HEK293 (cell line): ENCODE measurements at regions not wholly inside any gene's neighbourhood (a gene's known extent, or its start where the extent isn't known, plus 50 kb on each side); places are given as distances from the start of the nearest gene placed in this dataset.

Experiments
- CTCF ChIA-PET: fragments of 350-600 bp; formaldehyde crosslinking; extraction: SDS; loops from one replicate; lab custom pipeline; 2021; ENCODE audit warnings: antibody characterized with exemption; lab: Yijun Ruan, JAX
- POLR2A ChIA-PET: fragments of 300-600 bp; formaldehyde crosslinking; extraction: SDS; loops from one replicate; lab custom pipeline; 2020; ENCODE audit warnings: antibody characterized with exemption, inconsistent platforms; lab: Yijun Ruan, JAX
- H3K27ac ChIP-seq: fragments of 200-500 bp; sonication (Bioruptor generic); 2 replicates; pipeline ENCODE4 v1.5.1; 2014; ENCODE audit warnings: low read depth, low read length, control low read depth, inconsistent platforms; ENCODE audit errors: extremely low read depth
- H3K36me3 ChIP-seq, 2 experiments: fragments of 200-500 bp in 1 of 2; sonication (Bioruptor generic) in 1 of 2; 1 replicate in 1 of 2; 2 replicates in 1 of 2; pipeline ENCODE4 v1.5.1; 2014 to 2017; ENCODE audit warnings: inconsistent platforms in 2 of 2, low read length in 2 of 2; ENCODE audit not compliant: control insufficient read depth in 2 of 2, insufficient read depth in 1 of 2
- H3K4me1 ChIP-seq: fragments of 200-500 bp; sonication (Bioruptor generic); 2 replicates; pipeline ENCODE4 v1.5.1; 2014; ENCODE audit warnings: mild to moderate bottlenecking, low read length, inconsistent platforms; ENCODE audit not compliant: control insufficient read depth, insufficient read depth
- H3K4me3 ChIP-seq: 2 replicates; pipeline ENCODE4 v1.5.1; 2011; ENCODE audit warnings: low read depth, mild to moderate bottlenecking, control low read depth, low read length, moderate library complexity
- H3K9me3 ChIP-seq: fragments of 200-500 bp; sonication (Bioruptor generic); 2 replicates; pipeline ENCODE4 v1.5.1; 2014; ENCODE audit warnings: low read depth, low read length, inconsistent platforms; ENCODE audit not compliant: control insufficient read depth, insufficient read depth
- AEBP2 ChIP-seq: fragments of 450-650 bp; formaldehyde crosslinking; IDR thresholded peaks from 2 replicates; pipeline ENCODE4 v1.5.1; 2016; ENCODE audit warnings: missing biosample characterization, missing genetic modification characterization, borderline replicate concordance
- GLIS1 ChIP-seq: fragments of 450-650 bp; formaldehyde crosslinking; IDR thresholded peaks from 2 replicates; pipeline ENCODE4 v1.5.1; 2016; ENCODE audit warnings: missing biosample characterization, missing genetic modification characterization
- GLIS2 ChIP-seq: fragments of 450-650 bp; formaldehyde crosslinking; IDR thresholded peaks from 2 replicates; pipeline ENCODE4 v1.5.1; 2016; ENCODE audit warnings: missing biosample characterization, missing genetic modification characterization
- HIC1 ChIP-seq: fragments of 450-650 bp; formaldehyde crosslinking; IDR thresholded peaks from 2 replicates; pipeline ENCODE4 v1.5.1; 2016; ENCODE audit warnings: missing biosample characterization, missing genetic modification characterization
- KLF9 ChIP-seq: fragments of 450-650 bp; formaldehyde crosslinking; IDR thresholded peaks from 2 replicates; pipeline ENCODE4 v1.5.1; 2016; ENCODE audit warnings: missing biosample characterization, missing genetic modification characterization, low read depth
- MEIS1 ChIP-seq: sonication (generic); formaldehyde crosslinking; IDR thresholded peaks from 2 replicates; pipeline ENCODE4 v1.8.1; 2022; ENCODE audit warnings: missing genetic modification reagents, mild to moderate bottlenecking, borderline replicate concordance
- MYNN ChIP-seq: fragments of 450-650 bp; formaldehyde crosslinking; IDR thresholded peaks from 2 replicates; pipeline ENCODE4 v1.5.1; 2016; ENCODE audit warnings: missing biosample characterization, missing genetic modification characterization, borderline replicate concordance
- WT1 ChIP-seq: fragments of 450-650 bp; formaldehyde crosslinking; IDR thresholded peaks from 2 replicates; pipeline ENCODE4 v1.5.1; 2016; ENCODE audit warnings: missing biosample characterization, missing genetic modification characterization
- ZBTB11 ChIP-seq: fragments of 450-650 bp; formaldehyde crosslinking; conservative IDR thresholded peaks from 2 replicates; pipeline ENCODE4 v1.5.1; 2016; ENCODE audit warnings: low read depth, missing biosample characterization, missing genetic modification characterization
- ZNF133 ChIP-seq: fragments of 450-650 bp; formaldehyde crosslinking; IDR thresholded peaks from 2 replicates; pipeline ENCODE4 v1.5.1; 2016; ENCODE audit warnings: missing biosample characterization, missing genetic modification characterization
- ZNF148 ChIP-seq: fragments of 450-650 bp; formaldehyde crosslinking; IDR thresholded peaks from 2 replicates; pipeline ENCODE4 v1.5.0; 2017; ENCODE audit warnings: missing biosample characterization, missing genetic modification characterization, borderline replicate concordance
- ZNF157 ChIP-seq: fragments of 450-650 bp; formaldehyde crosslinking; IDR thresholded peaks from 2 replicates; pipeline ENCODE4 v1.5.1; 2016; ENCODE audit warnings: missing biosample characterization, missing genetic modification characterization
- ZNF169 ChIP-seq: fragments of 450-650 bp; formaldehyde crosslinking; IDR thresholded peaks from 2 replicates; pipeline ENCODE4 v1.5.1; 2016; ENCODE audit warnings: missing biosample characterization, missing genetic modification characterization
- ZNF23 ChIP-seq: fragments of 450-650 bp; formaldehyde crosslinking; IDR thresholded peaks from 2 replicates; pipeline ENCODE4 v1.5.1; 2016; ENCODE audit warnings: missing biosample characterization, missing genetic modification characterization, borderline replicate concordance
- ZNF24 ChIP-seq: fragments of 450-650 bp; formaldehyde crosslinking; IDR thresholded peaks from 2 replicates; pipeline ENCODE4 v1.5.1; 2016; ENCODE audit warnings: missing biosample characterization, missing genetic modification characterization
- ZNF394 ChIP-seq: fragments of 450-650 bp; formaldehyde crosslinking; IDR thresholded peaks from 2 replicates; pipeline ENCODE4 v1.5.1; 2016; ENCODE audit warnings: missing biosample characterization, missing genetic modification characterization, mild to moderate bottlenecking, moderate library complexity, borderline replicate concordance
- ZNF433 ChIP-seq: fragments of 450-650 bp; formaldehyde crosslinking; IDR thresholded peaks from 2 replicates; pipeline ENCODE4 v1.5.1; 2016; ENCODE audit warnings: missing biosample characterization, missing genetic modification characterization, low read depth
- ZNF585B ChIP-seq: fragments of 450-650 bp; formaldehyde crosslinking; IDR thresholded peaks from 2 replicates; pipeline ENCODE4 v1.5.1; 2016; ENCODE audit warnings: missing biosample characterization, missing genetic modification characterization
- ZNF626 ChIP-seq: fragments of 450-650 bp; sonication (Bioruptor Pico); formaldehyde crosslinking; IDR thresholded peaks from 2 replicates; pipeline ENCODE4 v1.5.1; 2018; ENCODE audit warnings: missing biosample characterization, missing genetic modification characterization, inconsistent platforms
- ZNF658 ChIP-seq: fragments of 450-650 bp; formaldehyde crosslinking; IDR thresholded peaks from 2 replicates; pipeline ENCODE4; 2016; ENCODE audit warnings: missing biosample characterization, missing genetic modification characterization
- ZNF670 ChIP-seq: fragments of 450-650 bp; formaldehyde crosslinking; IDR thresholded peaks from 2 replicates; pipeline ENCODE4 v1.5.1; 2016; ENCODE audit warnings: missing biosample characterization, missing genetic modification characterization, low read depth
- ZNF830 ChIP-seq: fragments of 450-650 bp; IDR thresholded peaks from 2 replicates; pipeline ENCODE4 v1.5.0; 2018; ENCODE audit warnings: missing biosample characterization, missing genetic modification characterization, low read depth, mild to moderate bottlenecking, moderate library complexity

GRCh38 chr15:95799286-95800200 is 531.0 kb upstream of the NR2F2 start:
- H3K27ac ChIP-seq = no peak overlapping the region
- TF ChIP-seq ZNF830 (tag by site-specific recombination) (no peak), GLIS1 (tag by site-specific recombination) (no peak), MYNN (tag by site-specific recombination) (no peak), ZNF394 (no peak), ZNF24 (tag by site-specific recombination) (no peak), ZNF133 (tag by site-specific recombination) (no peak), ZNF585B (tag by site-specific recombination) (no peak), HIC1 (tag by site-specific recombination) (no peak), ZNF658 (tag by site-specific recombination) (no peak), WT1 (tag by site-specific recombination) (no peak)
- CTCF ChIA-PET = no interaction called here
- POLR2A ChIA-PET = no interaction called here
- 0 out of 2 replicates have a peak, but pooled peaks cover 2% of the 10 kb centered on the region for H3K4me1 ChIP-seq
- no peaks in the 10 kb centered on the region for H3K36me3 ChIP-seq
- no peak overlapping the region for H3K4me3 ChIP-seq
- H3K9me3 ChIP-seq = no peaks in the 10 kb centered on the region

GRCh38 chr15:95804484-95804883 is 526.0 kb upstream of the NR2F2 start:
- ChIA-PET POLR2A (no interaction called here), CTCF (interaction anchor here (0.7 kb wide), 1 partner anchor 888 kb away, joined by 4 read pairs; no protein-coding TSS in a partner anchor)
- Histone ChIP-seq H3K4me3 (no peak overlapping the region), H3K36me3 (no peaks in the 10 kb centered on the region), H3K27ac (no peak overlapping the region), H3K4me1 (0 out of 2 replicates have a peak, but pooled peaks cover 2% of the 10 kb centered on the region), H3K9me3 (no peaks in the 10 kb centered on the region)
- TF ChIP-seq ZNF157 (no peak), MEIS1 (CRISPR knock-in tag) (no peak), KLF9 (tag by site-specific recombination) (no peak), ZNF169 (tag by site-specific recombination) (no peak), ZNF23 (tag by site-specific recombination) (no peak), ZNF433 (no peak), ZNF626 (tag by site-specific recombination) (no peak), ZBTB11 (tag by site-specific recombination) (no peak), GLIS2 (no peak), ZNF670 (tag by site-specific recombination) (no peak), AEBP2 (tag by site-specific recombination) (no peak), ZNF148 (tag by site-specific recombination) (no peak)
